ENCODE measurements at regions not wholly inside any gene's neighbourhood (a gene's known extent, or its start where the extent isn't known, plus 50 kb on each side); places are given as distances from the start of the nearest gene placed in this dataset.

- DNase-seq (ENCODE audit: low read depth in 2 of 2) = peak; percentile 29 to 48
Observed at GRCh38 chr11:86193297-86194095, 51.1 kb upstream of the EED start.

- DNase-seq (ENCODE audit: low read depth in 2 of 2) = no peak
Observed at GRCh38 chr11:86192519-86193257, 51.9 kb upstream of the EED start.

GRCh38 chr11:86191874-86192273 is 52.7 kb upstream of the EED start:
- DNase-seq (ENCODE audit: low read depth in 2 of 2) = no peak

- DNase-seq (ENCODE audit: low read depth in 2 of 2) = no peak
Observed at GRCh38 chr11:86187027-86187426, 57.5 kb upstream of the EED start.

- DNase-seq (ENCODE audit: low read depth in 2 of 2) = no peak
Observed at GRCh38 chr11:86186386-86186785, 58.2 kb upstream of the EED start.

GRCh38 chr11:86185381-86185750 is 59.2 kb upstream of the EED start:
- DNase-seq (ENCODE audit: low read depth in 2 of 2) = no peak

GRCh38 chr11:86184728-86185380 is 59.7 kb upstream of the EED start:
- DNase-seq (ENCODE audit: low read depth in 2 of 2) = no peak

- DNase-seq (ENCODE audit: low read depth in 2 of 2) = no peak
Observed at GRCh38 chr11:86183694-86184093, 60.9 kb upstream of the EED start.

GRCh38 chr11:86182976-86183584 is 61.5 kb upstream of the EED start:
- peak; percentile 11 to 13 for DNase-seq (ENCODE audit: low read depth in 2 of 2)

- DNase-seq (ENCODE audit: low read depth in 2 of 2) = no peak
Observed at GRCh38 chr11:86181379-86181778, 63.2 kb upstream of the EED start.

GRCh38 chr11:86180851-86181250 is 63.7 kb upstream of the EED start:
- DNase-seq (ENCODE audit: low read depth in 2 of 2) = no peak

- DNase-seq (ENCODE audit: low read depth in 2 of 2) = no peak
Observed at GRCh38 chr11:86180423-86180822, 64.1 kb upstream of the EED start.

GRCh38 chr11:86179646-86180064 is 64.9 kb upstream of the EED start:
- no peak for DNase-seq (ENCODE audit: low read depth in 2 of 2)

- no peak for DNase-seq (ENCODE audit: low read depth in 2 of 2)
Observed at GRCh38 chr11:86177302-86177701, 67.3 kb upstream of the EED start.

GRCh38 chr11:86176165-86176884 is 68.2 kb upstream of the EED start:
- no peak for DNase-seq (ENCODE audit: low read depth in 2 of 2)

GRCh38 chr11:86175626-86176025 is 68.9 kb upstream of the EED start:
- DNase-seq (ENCODE audit: low read depth in 2 of 2) = no peak

GRCh38 chr11:86175191-86175590 is 69.4 kb upstream of the EED start:
- no peak for DNase-seq (ENCODE audit: low read depth in 2 of 2)

GRCh38 chr11:86174101-86175046 is 70.2 kb upstream of the EED start:
- DNase-seq (ENCODE audit: low read depth in 2 of 2) = no peak

GRCh38 chr11:86172894-86173293 is 71.7 kb upstream of the EED start:
- no peak for DNase-seq (ENCODE audit: low read depth in 2 of 2)

- no peak for DNase-seq (ENCODE audit: low read depth in 2 of 2)
Observed at GRCh38 chr11:86171627-86172026, 72.9 kb upstream of the EED start.

All from activated CD8-positive, alpha-beta memory T cell treated with anti-CD3 and anti-CD28 coated beads for 4 hours (primary cell).